Osteoblast (primary cell): ENCODE measurements at regions not wholly inside any gene's neighbourhood (a gene's known extent, or its start where the extent isn't known, plus 50 kb on each side); places are given as distances from the start of the nearest gene placed in this dataset.
A peak's percentile ranks its signal among the peaks of the same experiment; 100 is the strongest.
"Not testable (repeated sequence)": the region's sequence is repeated elsewhere in the genome, so short reads cannot be mapped to it uniquely, and the experiment has no call there.

Experiments used
- DNase-seq: peaks from one replicate; pipeline ENCODE4 v3.0.0; 2011; ENCODE audit warnings: low spot score, mixed read lengths; ENCODE audit not compliant: insufficient read length; ENCODE audit errors: missing footprints
- H2AFZ ChIP-seq: 2 replicates; pipeline ENCODE4 v1.6.0; 2011; ENCODE audit warnings: mild to moderate bottlenecking, low read length
- H3K27ac ChIP-seq: 2 replicates; pipeline ENCODE4 v1.5.1; 2011; ENCODE audit warnings: mild to moderate bottlenecking, low read depth, low read length, moderate library complexity
- H3K27me3 ChIP-seq: 2 replicates; pipeline ENCODE4 v1.6.0; 2012; ENCODE audit warnings: mild to moderate bottlenecking, control low read depth, inconsistent platforms, low read length, moderate library complexity; ENCODE audit not compliant: insufficient read depth
- H3K36me3 ChIP-seq: 2 replicates; pipeline ENCODE4 v1.5.1; 2011; ENCODE audit warnings: mild to moderate bottlenecking, low read length, control low read depth, moderate library complexity; ENCODE audit not compliant: insufficient read depth
- H3K4me1 ChIP-seq: 2 replicates; pipeline ENCODE4 v1.5.1; 2011; ENCODE audit warnings: mild to moderate bottlenecking, low read length, control low read depth, moderate library complexity; ENCODE audit not compliant: insufficient read depth
- H3K4me2 ChIP-seq: 2 replicates; pipeline ENCODE4 v1.6.0; 2011; ENCODE audit warnings: mild to moderate bottlenecking, low read length; ENCODE audit not compliant: insufficient read depth
- H3K4me3 ChIP-seq: fragments of 200-600 bp; sonication (generic); 3 replicates; pipeline ENCODE4 v1.5.1; 2012; ENCODE audit warnings: mild to moderate bottlenecking, low read length, inconsistent platforms; ENCODE audit not compliant: insufficient read depth
- H3K79me2 ChIP-seq: 2 replicates; pipeline ENCODE4 v1.6.0; 2012; ENCODE audit warnings: mild to moderate bottlenecking, low read length, control low read depth, inconsistent platforms; ENCODE audit not compliant: insufficient read depth
- H3K9me3 ChIP-seq: 2 replicates; pipeline ENCODE4 v1.5.1; 2011; ENCODE audit warnings: low read depth, low read length, control low read depth
- H4K20me1 ChIP-seq: 2 replicates; pipeline ENCODE4 v1.6.0; 2012; ENCODE audit warnings: mild to moderate bottlenecking, low read length, control low read depth; ENCODE audit not compliant: insufficient read depth
- CTCF ChIP-seq: IDR thresholded peaks from 2 replicates; pipeline ENCODE4 v1.5.1; 2011; ENCODE audit warnings: mild to moderate bottlenecking, low read depth, low read length, moderate library complexity; ENCODE audit errors: extremely low read depth

- not testable (repeated sequence) for H3K4me1 ChIP-seq, H3K27ac ChIP-seq, DNase-seq
These were observed 242.8 kb upstream of the PROK2 start for GRCh38 chr3:72027728-72028127.

GRCh38 chr3:72022027-72022426 is 237.1 kb upstream of the PROK2 start:
- no peaks in the 10 kb centered on the region for H3K79me2 ChIP-seq
- H3K36me3 ChIP-seq, result no peaks in the 10 kb centered on the region

More at GRCh38 chr3:72027728-72028127, 242.8 kb upstream of the PROK2 start:
- not testable (repeated sequence) for H3K36me3 ChIP-seq, H3K4me2 ChIP-seq, H3K27me3 ChIP-seq, H4K20me1 ChIP-seq, H2AFZ ChIP-seq, H3K4me3 ChIP-seq, H3K9me3 ChIP-seq, H3K79me2 ChIP-seq

GRCh38 chr3:72021531-72021930 is 236.6 kb upstream of the PROK2 start:
- Histone ChIP-seq H3K36me3 (no peaks in the 10 kb centered on the region), H3K27ac (no peak overlapping the region), H3K79me2 (no peaks in the 10 kb centered on the region), H3K4me3 (no peak overlapping the region), H3K4me2 (no peak overlapping the region), H3K4me1 (peaks cover 14% of the 10 kb centered on the region), H3K27me3 (no peaks in the 10 kb centered on the region), H3K9me3 (no peaks in the 10 kb centered on the region), H4K20me1 (no peaks in the 10 kb centered on the region), H2AFZ (no peak overlapping the region)
- TF ChIP-seq CTCF, result no peak
- no peak for DNase-seq

More at GRCh38 chr3:72022027-72022426, 237.1 kb upstream of the PROK2 start:
- Histone ChIP-seq H3K9me3 (no peaks in the 10 kb centered on the region), H3K27ac (no peak overlapping the region), H3K4me1 (peaks cover 14% of the 10 kb centered on the region), H3K27me3 (no peaks in the 10 kb centered on the region), H2AFZ (no peak overlapping the region), H3K4me2 (no peak overlapping the region), H3K4me3 (no peak overlapping the region), H4K20me1 (no peaks in the 10 kb centered on the region)
- no peak for TF ChIP-seq CTCF
- no peak for DNase-seq

GRCh38 chr3:72018343-72018984 is 233.5 kb upstream of the PROK2 start:
- peak overlapping the region; percentile 29 for H3K27ac ChIP-seq
- DNase-seq, result no peak
- H3K4me3 ChIP-seq, result no peak overlapping the region
- TF ChIP-seq CTCF, result no peak
- H3K9me3 ChIP-seq, result no peaks in the 10 kb centered on the region
- H4K20me1 ChIP-seq, result no peaks in the 10 kb centered on the region
- no peak overlapping the region for H3K4me2 ChIP-seq
- H3K27me3 ChIP-seq, result no peaks in the 10 kb centered on the region
- peaks cover 14% of the 10 kb centered on the region for H3K4me1 ChIP-seq
- peak overlapping the region; percentile 4 for H2AFZ ChIP-seq
- no peaks in the 10 kb centered on the region for H3K36me3 ChIP-seq
- no peaks in the 10 kb centered on the region for H3K79me2 ChIP-seq
